ENCODE measurements at regions not wholly inside any gene's neighbourhood (a gene's known extent, or its start where the extent isn't known, plus 50 kb on each side); places are given as distances from the start of the nearest gene placed in this dataset.

DNA sequence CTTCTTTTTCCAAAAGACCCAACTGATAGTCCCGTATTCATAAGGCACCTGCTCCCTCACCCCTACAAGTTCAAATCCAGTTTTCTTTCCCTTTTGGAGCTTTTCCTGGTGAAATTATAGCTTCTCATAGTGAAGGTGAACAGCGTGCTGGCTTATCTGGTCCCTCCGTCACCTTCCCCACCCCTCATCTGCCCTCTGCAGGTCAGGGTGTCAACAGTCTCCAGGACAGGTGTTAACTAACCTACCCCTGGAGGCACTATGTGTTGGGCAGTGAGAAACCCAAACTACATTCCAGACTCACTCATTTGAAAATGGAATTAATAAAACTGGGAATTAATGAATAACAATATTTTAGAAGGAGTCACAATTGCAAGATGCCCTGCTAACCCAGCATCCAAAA is 109.0 kb upstream of the TAS2R1 start:
- no peaks in the 10 kb centered on the region for H3K23me2 ChIP-seq (ENCODE audit: low read depth, low read length)
- no peak overlapping the region for H3K23ac ChIP-seq (ENCODE audit: insufficient read length)
- H3K4me3 ChIP-seq (ENCODE audit: extremely low read depth in 1 of 4, insufficient read depth in 2 of 4, low read depth in 3 of 4, low read length in 4 of 4): no peak overlapping the region
- no peak overlapping the region for H3K4ac ChIP-seq (replicated peaks; ENCODE audit: insufficient read length, low read depth, low read length)
- H2BK20ac ChIP-seq (ENCODE audit: low read length): no peak overlapping the region
- no peak overlapping the region for H2BK5ac ChIP-seq (ENCODE audit: low read depth, low read length)
- H4K20me1 ChIP-seq (replicated peaks in 1 of 2; ENCODE audit: control insufficient read depth in 1 of 2, insufficient read depth in 2 of 2, low read length in 2 of 2): no peaks in the 10 kb centered on the region
- no peak overlapping the region for H3K14ac ChIP-seq (ENCODE audit: insufficient read length)
- DNase-seq (ENCODE audit: low read depth in 1 of 2, low spot score in 2 of 2): no peak
- peak overlapping the region; percentile 12; the same call in 1 of the 2 replicates for H4K8ac ChIP-seq (ENCODE audit: extremely low read depth, insufficient read depth, low read length)
- H4K91ac ChIP-seq (replicated peaks; ENCODE audit: insufficient read length, low read length): no peak overlapping the region
- H2BK120ac ChIP-seq (replicated peaks; ENCODE audit: low read depth, low read length): no peak overlapping the region
- H3K4me2 ChIP-seq (ENCODE audit: insufficient read depth in 1 of 2, low read depth in 2 of 2, low read length in 2 of 2): no peak overlapping the region
- TF ChIP-seq YY1 (IDR thresholded peaks at IDR 0.05; ENCODE audit: low read depth, low read length) (no peak), BCL11A (IDR thresholded peaks at IDR 0.05; ENCODE audit: low read depth in 2 of 2, low read length in 2 of 2) (no peak), PHF8 (conservative IDR thresholded peaks at IDR 0.05; ENCODE audit: low read depth, low read length) (no peak), SIRT6 (IDR thresholded peaks at IDR 0.05; ENCODE audit: low read length) (no peak), JUN (IDR thresholded peaks at IDR 0.05; ENCODE audit: low read depth, low read length) (no peak), KDM5A (IDR thresholded peaks at IDR 0.05; ENCODE audit: low read length) (no peak), KDM4A (IDR thresholded peaks at IDR 0.05; ENCODE audit: low read depth, low read length, severe bottlenecking) (no peak), RAD21 (IDR thresholded peaks at IDR 0.05 in 1 of 2, conservative IDR thresholded peaks at IDR 0.05 in 1 of 2; ENCODE audit: low read depth in 2 of 2, low read length in 2 of 2) (peak; percentile 62 to 71), TCF12 (IDR thresholded peaks at IDR 0.05; ENCODE audit: low read depth, low read length) (no peak)
- TF ChIP-seq, protein P1, sequence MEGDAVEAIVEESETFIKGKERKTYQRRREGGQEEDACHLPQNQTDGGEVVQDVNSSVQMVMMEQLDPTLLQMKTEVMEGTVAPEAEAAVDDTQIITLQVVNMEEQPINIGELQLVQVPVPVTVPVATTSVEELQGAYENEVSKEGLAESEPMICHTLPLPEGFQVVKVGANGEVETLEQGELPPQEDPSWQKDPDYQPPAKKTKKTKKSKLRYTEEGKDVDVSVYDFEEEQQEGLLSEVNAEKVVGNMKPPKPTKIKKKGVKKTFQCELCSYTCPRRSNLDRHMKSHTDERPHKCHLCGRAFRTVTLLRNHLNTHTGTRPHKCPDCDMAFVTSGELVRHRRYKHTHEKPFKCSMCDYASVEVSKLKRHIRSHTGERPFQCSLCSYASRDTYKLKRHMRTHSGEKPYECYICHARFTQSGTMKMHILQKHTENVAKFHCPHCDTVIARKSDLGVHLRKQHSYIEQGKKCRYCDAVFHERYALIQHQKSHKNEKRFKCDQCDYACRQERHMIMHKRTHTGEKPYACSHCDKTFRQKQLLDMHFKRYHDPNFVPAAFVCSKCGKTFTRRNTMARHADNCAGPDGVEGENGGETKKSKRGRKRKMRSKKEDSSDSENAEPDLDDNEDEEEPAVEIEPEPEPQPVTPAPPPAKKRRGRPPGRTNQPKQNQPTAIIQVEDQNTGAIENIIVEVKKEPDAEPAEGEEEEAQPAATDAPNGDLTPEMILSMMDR (IDR thresholded peaks at IDR 0.05; ENCODE audit: control extremely low read depth in 1 of 3, insufficient read depth in 1 of 3, low read depth in 1 of 3, low read length in 3 of 3): peak; percentile 61 to 70 (median 68)
- H3K27ac ChIP-seq (ENCODE audit: low read depth, low read length): no peak overlapping the region
- no peak overlapping the region for H3K18ac ChIP-seq (ENCODE audit: extremely low read depth, low read length)
- CTCF ChIA-PET (ENCODE audit: partially characterized antibody): interaction anchor here (0.6 to 2.3 kb wide), 16 partner anchors 9 to 377 kb away, joined by 3 to 12 read pairs (median 3); no protein-coding TSS in a partner anchor
- no peaks in the 10 kb centered on the region for H3K27me3 ChIP-seq (replicated peaks in 1 of 4; ENCODE audit: control insufficient read depth in 3 of 4, extremely low read depth in 1 of 4, insufficient read depth in 3 of 4, low read length in 3 of 4)
- no peaks in the 10 kb centered on the region for H3K36me3 ChIP-seq (ENCODE audit: control insufficient read depth in 2 of 4, insufficient read depth in 4 of 4, low read length in 3 of 4)
- FAIRE-seq: peak; percentile 71
- no peak overlapping the region for H2BK15ac ChIP-seq (ENCODE audit: low read length)
- no peak overlapping the region for H2BK12ac ChIP-seq (ENCODE audit: low read depth, low read length)
- no peak overlapping the region for H2AK5ac ChIP-seq (ENCODE audit: low read depth, low read length)
- H3K9ac ChIP-seq (replicated peaks in 1 of 4; ENCODE audit: extremely low read depth in 1 of 4, low read depth in 3 of 4, low read length in 3 of 4): no peak overlapping the region
- no peaks in the 10 kb centered on the region for H3K79me2 ChIP-seq (ENCODE audit: control insufficient read depth in 1 of 2, insufficient read depth in 2 of 2, low read length in 2 of 2)
- H4K5ac ChIP-seq (ENCODE audit: insufficient read length, low read depth, low read length): no peak overlapping the region
- no peaks in the 10 kb centered on the region for H3K9me3 ChIP-seq (ENCODE audit: insufficient read depth in 2 of 2, low read depth in 1 of 2, low read length in 1 of 2)
- POLR2A ChIA-PET (ENCODE audit: partially characterized antibody): interaction anchor here (0.6 kb wide), 1 partner anchor 450 kb away, joined by 3 read pairs; no protein-coding TSS in a partner anchor
- no peak overlapping the region for H3K56ac ChIP-seq (replicated peaks; ENCODE audit: insufficient read length, low read depth, low read length)
- peaks cover 0 to 3% (median 0%) of the 10 kb centered on the region in 4 experiments; a peak in 1 of 7 replicates for H3K4me1 ChIP-seq (replicated peaks in 1 of 4; ENCODE audit: control insufficient read depth in 3 of 4, insufficient read depth in 4 of 4, low read length in 3 of 4)
- no peaks in the 10 kb centered on the region for H3K79me1 ChIP-seq (ENCODE audit: low read depth, low read length)
- no peak overlapping the region for H2AFZ ChIP-seq (ENCODE audit: low read length)
- 65% methylated on average over 3 of the region's 3 CpGs; no CpG with 5 or more reads in 1 of the 2 experiments for WGBS, 2 experiments (ENCODE audit: extremely low coverage in 1 of 2, insufficient coverage in 1 of 2, insufficient read length in 1 of 2, insufficient replicate concordance in 2 of 2, low coverage in 1 of 2, low lambda C conversion rate in 2 of 2, missing lambda C conversion rate in 1 of 2)
